ENCODE measurements at regions not wholly inside any gene's neighbourhood (a gene's known extent, or its start where the extent isn't known, plus 50 kb on each side); places are given as distances from the start of the nearest gene placed in this dataset.

- H3K4me3 ChIP-seq (ENCODE audit: low read depth, low read length), result no peak overlapping the region
- TF ChIP-seq, protein P1, sequence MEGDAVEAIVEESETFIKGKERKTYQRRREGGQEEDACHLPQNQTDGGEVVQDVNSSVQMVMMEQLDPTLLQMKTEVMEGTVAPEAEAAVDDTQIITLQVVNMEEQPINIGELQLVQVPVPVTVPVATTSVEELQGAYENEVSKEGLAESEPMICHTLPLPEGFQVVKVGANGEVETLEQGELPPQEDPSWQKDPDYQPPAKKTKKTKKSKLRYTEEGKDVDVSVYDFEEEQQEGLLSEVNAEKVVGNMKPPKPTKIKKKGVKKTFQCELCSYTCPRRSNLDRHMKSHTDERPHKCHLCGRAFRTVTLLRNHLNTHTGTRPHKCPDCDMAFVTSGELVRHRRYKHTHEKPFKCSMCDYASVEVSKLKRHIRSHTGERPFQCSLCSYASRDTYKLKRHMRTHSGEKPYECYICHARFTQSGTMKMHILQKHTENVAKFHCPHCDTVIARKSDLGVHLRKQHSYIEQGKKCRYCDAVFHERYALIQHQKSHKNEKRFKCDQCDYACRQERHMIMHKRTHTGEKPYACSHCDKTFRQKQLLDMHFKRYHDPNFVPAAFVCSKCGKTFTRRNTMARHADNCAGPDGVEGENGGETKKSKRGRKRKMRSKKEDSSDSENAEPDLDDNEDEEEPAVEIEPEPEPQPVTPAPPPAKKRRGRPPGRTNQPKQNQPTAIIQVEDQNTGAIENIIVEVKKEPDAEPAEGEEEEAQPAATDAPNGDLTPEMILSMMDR (IDR thresholded peaks at IDR 0.05; ENCODE audit: low read depth, low read length), result no peak
- DNase-seq (ENCODE audit: low read depth, low spot score), result no peak
- in situ Hi-C loops (cut with HindIII; ENCODE audit: low sequenced_read_pairs), result no loop called here
Measured at GRCh38 chr3:10581716-10582115, 76.3 kb upstream of the ATP2B2 start.

DNA sequence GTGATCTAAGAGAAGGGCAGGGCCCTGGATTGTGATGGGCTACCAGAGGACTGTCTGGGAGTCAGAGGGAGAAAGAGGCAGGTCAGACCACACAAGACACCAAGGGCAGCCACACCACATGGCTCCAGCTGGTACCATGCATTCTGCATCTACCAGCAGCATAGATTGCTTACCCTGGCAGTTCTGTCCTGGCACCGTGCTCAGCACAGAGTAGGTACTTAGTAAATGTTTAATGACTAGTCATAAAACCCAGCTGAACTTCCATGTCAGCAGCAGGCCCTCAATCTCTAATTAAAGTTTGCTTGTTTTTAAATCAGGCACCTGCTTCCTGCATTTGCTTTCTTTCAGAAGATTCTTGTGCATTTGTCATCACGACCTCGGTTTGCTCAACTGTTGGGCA, 77.3 kb upstream of the ATP2B2 start:
- H3K4me3 ChIP-seq (ENCODE audit: low read depth, low read length), result no peak overlapping the region
- in situ Hi-C loops (cut with HindIII; ENCODE audit: low sequenced_read_pairs), result no loop called here
- no peak for DNase-seq (ENCODE audit: low read depth, low spot score)
- TF ChIP-seq, protein P1 (IDR thresholded peaks at IDR 0.05; ENCODE audit: low read depth, low read length), result no peak

GRCh38 chr3:10583798-10584708, 78.7 kb upstream of the ATP2B2 start:
- TF ChIP-seq, protein P1 (IDR thresholded peaks at IDR 0.05; ENCODE audit: low read depth, low read length), result no peak
- no peak for DNase-seq (ENCODE audit: low read depth, low spot score)
- in situ Hi-C loops (cut with HindIII; ENCODE audit: low sequenced_read_pairs), result no loop called here
- no peak overlapping the region for H3K4me3 ChIP-seq (ENCODE audit: low read depth, low read length)

- no peak overlapping the region for H3K4me3 ChIP-seq (ENCODE audit: low read depth, low read length)
- TF ChIP-seq, protein P1 (IDR thresholded peaks at IDR 0.05; ENCODE audit: low read depth, low read length), result no peak
- in situ Hi-C loops (cut with HindIII; ENCODE audit: low sequenced_read_pairs), result no loop called here
- no peak for DNase-seq (ENCODE audit: low read depth, low spot score)
Measured at GRCh38 chr3:10585945-10586344, 80.6 kb upstream of the ATP2B2 start.

GRCh38 chr3:10594915-10595314, 89.5 kb upstream of the ATP2B2 start:
- H3K4me3 ChIP-seq (ENCODE audit: low read depth, low read length), result no peak overlapping the region
- TF ChIP-seq, protein P1 (IDR thresholded peaks at IDR 0.05; ENCODE audit: low read depth, low read length), result no peak
- in situ Hi-C loops (cut with HindIII; ENCODE audit: low sequenced_read_pairs), result no loop called here
- peak; percentile 65 for DNase-seq (ENCODE audit: low read depth, low spot score)

- in situ Hi-C loops (cut with HindIII; ENCODE audit: low sequenced_read_pairs), result no loop called here
- DNase-seq (ENCODE audit: low read depth, low spot score), result no peak
- H3K4me3 ChIP-seq (ENCODE audit: low read depth, low read length), result no peak overlapping the region
- TF ChIP-seq, protein P1 (IDR thresholded peaks at IDR 0.05; ENCODE audit: low read depth, low read length), result no peak
Measured at GRCh38 chr3:10596746-10597448, 91.5 kb upstream of the ATP2B2 start.
